ENCODE measurements at regions not wholly inside any gene's neighbourhood (a gene's known extent, or its start where the extent isn't known, plus 50 kb on each side); places are given as distances from the start of the nearest gene placed in this dataset.

DNA sequence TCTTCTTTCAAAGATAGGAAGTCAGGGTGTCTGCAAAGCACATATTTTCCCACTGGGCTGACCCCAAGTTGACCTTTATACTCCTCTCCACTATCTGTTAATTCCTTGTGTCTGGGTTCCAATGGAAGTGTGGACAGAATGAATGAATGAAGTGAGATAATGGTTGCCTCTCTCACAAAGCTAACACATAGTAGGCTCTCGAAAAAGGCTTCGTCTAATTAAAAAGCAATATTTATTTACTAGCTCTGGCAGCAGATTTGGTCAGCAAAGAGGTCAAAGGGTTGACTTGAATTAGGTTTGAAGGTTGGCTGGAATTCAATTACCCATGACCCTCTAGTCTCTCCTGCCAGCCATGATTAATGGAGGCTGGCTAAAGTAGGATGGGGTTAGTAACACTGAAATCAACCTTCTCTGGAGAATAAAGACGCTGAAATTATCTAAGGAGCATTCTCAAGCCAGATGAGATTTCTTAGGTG is 280.3 kb upstream of the KLF3 start:
- H3K4me3 ChIP-seq (ENCODE audit: severe bottlenecking) = no peak overlapping the region
- H3K36me3 ChIP-seq (ENCODE audit: low read depth) = no peaks in the 10 kb centered on the region
- no peaks in the 10 kb centered on the region for H3K27me3 ChIP-seq (ENCODE audit: insufficient read depth, poor library complexity, severe bottlenecking)
- no peak overlapping the region for H3K27ac ChIP-seq (ENCODE audit: poor library complexity, severe bottlenecking)
- DNase-seq (ENCODE audit: low spot score) = no peak
- TF ChIP-seq CTCF (IDR thresholded peaks at IDR 0.05; ENCODE audit: poor library complexity, severe bottlenecking) = no peak
- no peaks in the 10 kb centered on the region for H3K9me3 ChIP-seq (ENCODE audit: severe bottlenecking)
- no peak for ATAC-seq (ENCODE audit: low read depth)
- peaks cover 15% of the 10 kb centered on the region for H3K4me1 ChIP-seq (ENCODE audit: insufficient read depth, poor library complexity, severe bottlenecking)

DNA sequence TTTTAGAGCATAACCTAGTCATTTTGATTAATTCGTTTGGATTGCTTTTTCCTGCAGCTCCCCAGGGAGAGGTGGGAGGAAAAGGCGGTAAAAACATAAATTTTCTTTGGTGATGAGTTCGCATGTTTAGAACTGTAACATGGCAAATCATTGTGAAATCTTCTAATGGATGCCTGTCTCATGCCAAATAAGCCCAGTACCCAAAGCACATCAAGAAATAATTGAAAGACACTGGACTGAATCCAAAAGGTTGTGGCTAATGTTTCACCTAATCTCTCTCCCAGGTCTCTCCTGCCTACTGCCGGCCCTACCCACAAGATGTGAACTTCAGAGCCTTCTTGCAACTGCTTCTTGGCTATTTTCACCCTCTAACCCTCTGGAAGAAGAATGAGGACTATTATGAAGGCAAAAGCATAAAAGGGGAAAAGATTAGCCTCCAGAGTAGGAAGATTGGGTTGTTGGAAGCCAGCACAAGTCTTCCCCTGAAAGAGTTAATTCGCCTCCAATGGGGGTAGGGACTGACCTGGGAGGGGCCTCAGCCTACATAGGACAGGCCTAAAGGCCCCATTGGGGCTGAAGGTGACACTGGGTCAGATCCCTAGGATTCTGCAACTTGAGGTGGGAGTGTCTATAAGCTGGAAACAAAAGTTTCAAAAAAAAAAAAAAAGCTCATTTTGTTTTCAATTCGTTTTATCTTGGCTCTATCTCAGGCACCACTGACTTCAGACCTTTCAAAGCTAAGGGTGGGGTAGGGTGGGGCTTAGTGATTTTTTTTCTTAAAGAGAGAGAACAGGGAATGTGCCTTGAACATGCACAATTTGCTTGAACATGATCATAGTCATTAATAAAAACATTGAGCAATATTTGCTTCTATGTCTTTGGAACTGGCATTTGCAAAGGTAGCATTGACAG is 278.6 kb upstream of the KLF3 start:
- no peak for TF ChIP-seq CTCF (IDR thresholded peaks at IDR 0.05; ENCODE audit: poor library complexity, severe bottlenecking)
- H3K27me3 ChIP-seq (ENCODE audit: insufficient read depth, poor library complexity, severe bottlenecking) = no peaks in the 10 kb centered on the region
- DNase-seq (ENCODE audit: low spot score) = no peak
- H3K36me3 ChIP-seq (ENCODE audit: low read depth) = no peaks in the 10 kb centered on the region
- peak overlapping the region; percentile 32 for H3K27ac ChIP-seq (ENCODE audit: poor library complexity, severe bottlenecking)
- peaks cover 15% of the 10 kb centered on the region for H3K4me1 ChIP-seq (ENCODE audit: insufficient read depth, poor library complexity, severe bottlenecking)
- ATAC-seq (ENCODE audit: low read depth) = peak; percentile 79
- no peak overlapping the region for H3K4me3 ChIP-seq (ENCODE audit: severe bottlenecking)
- no peaks in the 10 kb centered on the region for H3K9me3 ChIP-seq (ENCODE audit: severe bottlenecking)

DNA sequence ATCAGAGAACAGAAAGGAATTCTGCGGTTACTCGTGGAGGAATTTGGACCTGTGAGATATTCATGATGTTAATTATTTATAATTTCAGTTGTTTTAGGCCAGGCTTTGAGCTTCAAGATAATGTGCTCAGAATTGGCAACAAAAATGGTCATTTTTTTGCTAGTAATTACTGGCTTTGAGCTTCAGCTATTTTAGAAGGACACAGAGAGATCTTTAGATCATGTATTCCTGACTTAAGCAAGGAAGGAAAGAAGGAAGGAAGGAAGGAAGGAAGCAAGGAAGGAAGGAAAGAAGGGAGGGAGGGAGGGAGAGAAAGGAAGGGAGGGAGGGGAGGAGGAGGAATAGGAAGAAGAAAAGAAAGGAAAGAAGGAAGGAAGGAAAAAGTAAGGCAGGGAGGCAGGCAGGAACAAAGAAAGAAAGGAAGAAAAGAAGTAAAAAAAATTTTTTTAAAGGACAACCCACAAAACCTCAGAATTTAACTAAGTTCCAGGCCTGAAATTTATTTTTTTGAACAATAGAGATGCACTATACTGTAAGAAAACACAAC is 277.9 kb upstream of the KLF3 start:
- no peak for DNase-seq (ENCODE audit: low spot score)
- no peak for TF ChIP-seq CTCF (IDR thresholded peaks at IDR 0.05; ENCODE audit: poor library complexity, severe bottlenecking)
- Histone ChIP-seq H3K4me1 (ENCODE audit: insufficient read depth, poor library complexity, severe bottlenecking) (peaks cover 15% of the 10 kb centered on the region), H3K27me3 (ENCODE audit: insufficient read depth, poor library complexity, severe bottlenecking) (no peaks in the 10 kb centered on the region), H3K27ac (ENCODE audit: poor library complexity, severe bottlenecking) (peak overlapping the region; percentile 32), H3K4me3 (ENCODE audit: severe bottlenecking) (no peak overlapping the region), H3K36me3 (ENCODE audit: low read depth) (no peaks in the 10 kb centered on the region), H3K9me3 (ENCODE audit: severe bottlenecking) (no peaks in the 10 kb centered on the region)
- no peak for ATAC-seq (ENCODE audit: low read depth)

- no peak for DNase-seq (ENCODE audit: low spot score)
- peaks cover 15% of the 10 kb centered on the region for H3K4me1 ChIP-seq (ENCODE audit: insufficient read depth, poor library complexity, severe bottlenecking)
- no peak for ATAC-seq (ENCODE audit: low read depth)
- no peak overlapping the region for H3K27ac ChIP-seq (ENCODE audit: poor library complexity, severe bottlenecking)
- no peaks in the 10 kb centered on the region for H3K36me3 ChIP-seq (ENCODE audit: low read depth)
- H3K4me3 ChIP-seq (ENCODE audit: severe bottlenecking) = no peak overlapping the region
- no peaks in the 10 kb centered on the region for H3K9me3 ChIP-seq (ENCODE audit: severe bottlenecking)
- no peaks in the 10 kb centered on the region for H3K27me3 ChIP-seq (ENCODE audit: insufficient read depth, poor library complexity, severe bottlenecking)
- TF ChIP-seq CTCF (IDR thresholded peaks at IDR 0.05; ENCODE audit: poor library complexity, severe bottlenecking) = no peak
Observed at GRCh38 chr4:38386654-38387188, 277.3 kb upstream of the KLF3 start.

All from RWPE2 (cell line).